ENCODE measurements at regions not wholly inside any gene's neighbourhood (a gene's known extent, or its start where the extent isn't known, plus 50 kb on each side); places are given as distances from the start of the nearest gene placed in this dataset.

- Histone ChIP-seq H2AK5ac (ENCODE audit: low read depth, low read length) (no peak overlapping the region), H3K27ac (ENCODE audit: low read depth, low read length) (no peak overlapping the region), H2BK20ac (ENCODE audit: low read length) (no peak overlapping the region), H3K9me3 (ENCODE audit: insufficient read depth in 2 of 2, low read depth in 1 of 2, low read length in 1 of 2) (no peaks in the 10 kb centered on the region), H2BK120ac (replicated peaks; ENCODE audit: low read depth, low read length) (no peak overlapping the region), H3K56ac (replicated peaks; ENCODE audit: insufficient read length, low read depth, low read length) (no peak overlapping the region), H3K23ac (ENCODE audit: insufficient read length) (no peak overlapping the region), H3K79me2 (ENCODE audit: control insufficient read depth in 1 of 2, insufficient read depth in 2 of 2, low read length in 2 of 2) (no peaks in the 10 kb centered on the region), H3K4me3 (ENCODE audit: extremely low read depth in 1 of 4, insufficient read depth in 2 of 4, low read depth in 3 of 4, low read length in 4 of 4) (no peak overlapping the region), H4K20me1 (replicated peaks in 1 of 2; ENCODE audit: control insufficient read depth in 1 of 2, insufficient read depth in 2 of 2, low read length in 2 of 2) (no peaks in the 10 kb centered on the region), H3K4me1 (replicated peaks in 1 of 4; ENCODE audit: control insufficient read depth in 3 of 4, insufficient read depth in 4 of 4, low read length in 3 of 4) (peaks cover 0 to 11% (median 6%) of the 10 kb centered on the region in 4 experiments; a peak in 6 of 7 replicates), H4K8ac (ENCODE audit: extremely low read depth, insufficient read depth, low read length) (no peak overlapping the region), H4K91ac (replicated peaks; ENCODE audit: insufficient read length, low read length) (no peak overlapping the region), H2AFZ (ENCODE audit: low read length) (no peak overlapping the region), H3K9ac (replicated peaks in 1 of 4; ENCODE audit: extremely low read depth in 1 of 4, low read depth in 3 of 4, low read length in 3 of 4) (no peak overlapping the region), H3K18ac (ENCODE audit: extremely low read depth, low read length) (no peak overlapping the region), H2BK5ac (ENCODE audit: low read depth, low read length) (no peak overlapping the region), H3K23me2 (ENCODE audit: low read depth, low read length) (no peaks in the 10 kb centered on the region), H2BK12ac (ENCODE audit: low read depth, low read length) (no peak overlapping the region), H3K27me3 (replicated peaks in 1 of 4; ENCODE audit: control insufficient read depth in 3 of 4, extremely low read depth in 1 of 4, insufficient read depth in 3 of 4, low read length in 3 of 4) (peaks cover 0 to 7% (median 0%) of the 10 kb centered on the region in 4 experiments; a peak in 2 of 7 replicates), H3K4me2 (ENCODE audit: insufficient read depth in 1 of 2, low read depth in 2 of 2, low read length in 2 of 2) (no peak overlapping the region), H3K4ac (replicated peaks; ENCODE audit: insufficient read length, low read depth, low read length) (no peak overlapping the region), H3K79me1 (ENCODE audit: low read depth, low read length) (no peaks in the 10 kb centered on the region), H3K36me3 (ENCODE audit: control insufficient read depth in 2 of 4, insufficient read depth in 4 of 4, low read length in 3 of 4) (no peaks in the 10 kb centered on the region), H2BK15ac (ENCODE audit: low read length) (no peak overlapping the region), H4K5ac (ENCODE audit: insufficient read length, low read depth, low read length) (no peak overlapping the region), H3K14ac (ENCODE audit: insufficient read length) (no peak overlapping the region)
- WGBS, 2 experiments (ENCODE audit: extremely low coverage in 1 of 2, insufficient coverage in 1 of 2, insufficient read length in 1 of 2, insufficient replicate concordance in 2 of 2, low coverage in 1 of 2, low lambda C conversion rate in 2 of 2, missing lambda C conversion rate in 1 of 2): 94% methylated on average over 11 of the region's 11 CpGs; no CpG with 5 or more reads in 1 of the 2 experiments
- FAIRE-seq (no peak), DNase-seq (ENCODE audit: low read depth in 1 of 2, low spot score in 2 of 2) (no peak)
- ChIA-PET CTCF (ENCODE audit: partially characterized antibody) (interaction anchor here (0.6 to 2.0 kb wide), 8 partner anchors 15 to 1625 kb away, joined by 3 to 7 read pairs (median 4); no protein-coding TSS in a partner anchor), POLR2A (ENCODE audit: partially characterized antibody) (no interaction called here)
- no peak for TF ChIP-seq BCL11A (IDR thresholded peaks at IDR 0.05; ENCODE audit: low read depth in 2 of 2, low read length in 2 of 2)
- no peak for TF ChIP-seq ZNF274 (IDR thresholded peaks at IDR 0.05; ENCODE audit: borderline replicate concordance, extremely low read depth, low read length)
- TF ChIP-seq CHD2 (IDR thresholded peaks at IDR 0.05; ENCODE audit: low read length): no peak
Measured at GRCh38 chr2:20140321-20141055, 84.4 kb downstream of the SDC1 start.
